ENCODE measurements at regions not wholly inside any gene's neighbourhood (a gene's known extent, or its start where the extent isn't known, plus 50 kb on each side); places are given as distances from the start of the nearest gene placed in this dataset.
"Not testable (repeated sequence)": the region's sequence is repeated elsewhere in the genome, so short reads cannot be mapped to it uniquely, and the experiment has no call there.

DNA sequence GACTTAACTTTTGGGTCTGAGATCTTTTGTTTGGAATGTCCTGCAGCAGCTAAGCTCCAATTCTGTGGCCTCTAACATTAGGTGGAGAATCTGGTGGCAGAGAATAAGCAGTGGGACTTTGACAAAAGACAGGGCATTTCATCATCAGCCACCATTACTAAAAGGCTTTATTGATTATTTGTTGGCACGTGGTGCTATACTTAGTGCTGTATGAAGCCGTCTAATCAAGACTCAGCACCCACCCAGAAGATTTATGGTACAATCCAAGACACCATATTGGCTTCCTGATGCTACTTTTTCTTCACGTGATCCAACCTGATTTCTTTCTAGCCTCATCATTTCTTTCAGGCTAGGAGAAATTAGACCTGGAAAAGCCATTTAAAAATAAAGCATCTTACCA lies 80.7 kb upstream of the GRAMD1B start:
- FAIRE-seq (no peak), DNase-seq (ENCODE audit: extremely low spot score, insufficient read length, low read depth) (no peak)

DNA sequence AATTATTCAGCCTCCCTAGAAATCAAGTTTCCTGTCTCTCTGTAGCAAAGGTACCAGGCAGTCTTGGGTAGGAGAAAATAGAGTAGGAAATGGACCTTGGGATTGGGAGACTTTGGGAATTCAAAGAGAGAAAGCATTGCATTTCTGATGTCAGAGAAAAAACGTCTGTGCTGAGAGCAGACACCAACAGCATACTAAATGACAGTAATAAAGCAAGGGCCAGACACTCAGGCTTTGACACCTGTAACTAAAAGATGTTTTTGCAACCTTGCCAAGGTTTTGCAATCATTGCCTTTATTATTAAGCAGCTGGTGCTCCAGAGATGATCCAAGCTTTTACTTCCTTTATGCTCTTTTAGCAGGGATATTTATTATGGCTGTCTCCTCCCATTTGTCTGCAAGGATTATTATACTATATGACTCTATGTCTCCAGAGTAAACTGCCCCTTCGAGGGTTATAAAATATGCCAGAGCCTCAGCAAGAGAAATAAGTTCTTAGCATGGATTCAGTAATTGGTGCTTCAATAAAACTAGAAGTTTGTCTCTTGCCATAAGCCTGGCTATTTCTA lies 85.2 kb upstream of the GRAMD1B start:
- no peak for FAIRE-seq
- no peak for DNase-seq (ENCODE audit: extremely low spot score, insufficient read length, low read depth)

DNA sequence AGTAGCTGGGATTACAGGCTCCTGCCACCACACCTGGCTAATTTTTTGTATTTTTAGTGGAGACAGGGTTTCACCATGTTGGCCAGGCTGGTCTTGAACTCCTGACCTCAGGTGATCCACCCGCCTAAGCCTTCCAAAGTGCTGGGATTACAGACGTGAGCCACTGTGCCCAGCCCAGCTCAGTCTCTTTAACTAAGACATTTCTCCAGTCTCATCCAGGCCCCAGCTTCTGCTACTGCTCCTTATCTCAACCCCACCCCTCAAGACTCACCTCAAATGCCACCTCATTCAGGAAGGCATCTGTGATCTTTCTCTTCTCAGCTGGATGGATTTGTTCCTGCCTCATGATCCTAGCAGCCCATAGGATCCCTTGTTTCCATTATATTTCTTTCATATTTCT lies 85.9 kb upstream of the GRAMD1B start:
- not testable (repeated sequence) for FAIRE-seq; DNase-seq (ENCODE audit: extremely low spot score, insufficient read length, low read depth)

GRCh38 chr11:123338997-123339752 lies 90.9 kb upstream of the GRAMD1B start:
- no peak for FAIRE-seq
- DNase-seq (ENCODE audit: extremely low spot score, insufficient read length, low read depth), result no peak

GRCh38 chr11:123338266-123338800 lies 91.7 kb upstream of the GRAMD1B start:
- FAIRE-seq, result no peak

DNA sequence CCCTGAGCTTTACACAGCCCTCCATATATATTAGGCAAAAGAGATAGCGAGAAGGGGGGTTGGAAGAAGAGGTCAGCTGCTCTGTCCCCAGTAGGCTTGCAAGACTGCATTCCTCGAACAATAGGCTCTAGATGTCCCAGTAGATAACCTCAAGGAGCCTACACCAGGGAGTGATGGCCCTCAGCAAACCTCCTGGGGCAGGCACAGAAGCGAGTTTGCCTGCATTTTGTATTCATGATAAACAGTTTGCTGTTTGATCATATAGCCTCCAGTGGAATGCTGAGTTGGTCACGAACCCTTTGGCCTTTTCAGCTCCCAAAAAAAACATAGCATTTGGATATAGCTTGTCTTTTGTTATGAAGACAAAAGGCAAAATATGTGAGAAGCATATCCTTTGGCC lies 95.1 kb upstream of the GRAMD1B start:
- FAIRE-seq, result no peak

More at GRCh38 chr11:123338266-123338800, 91.7 kb upstream of the GRAMD1B start:
- DNase-seq (ENCODE audit: extremely low spot score, insufficient read length, low read depth), result no peak

GRCh38 chr11:123332577-123332976 lies 97.5 kb upstream of the GRAMD1B start:
- not testable (repeated sequence) for DNase-seq (ENCODE audit: extremely low spot score, insufficient read length, low read depth); FAIRE-seq

More for the DNA sequence above, 95.1 kb upstream of the GRAMD1B start:
- no peak for DNase-seq (ENCODE audit: extremely low spot score, insufficient read length, low read depth)

GRCh38 chr11:123330948-123331347 lies 99.1 kb upstream of the GRAMD1B start:
- DNase-seq (ENCODE audit: extremely low spot score, insufficient read length, low read depth), result no peak
- no peak for FAIRE-seq

DNA sequence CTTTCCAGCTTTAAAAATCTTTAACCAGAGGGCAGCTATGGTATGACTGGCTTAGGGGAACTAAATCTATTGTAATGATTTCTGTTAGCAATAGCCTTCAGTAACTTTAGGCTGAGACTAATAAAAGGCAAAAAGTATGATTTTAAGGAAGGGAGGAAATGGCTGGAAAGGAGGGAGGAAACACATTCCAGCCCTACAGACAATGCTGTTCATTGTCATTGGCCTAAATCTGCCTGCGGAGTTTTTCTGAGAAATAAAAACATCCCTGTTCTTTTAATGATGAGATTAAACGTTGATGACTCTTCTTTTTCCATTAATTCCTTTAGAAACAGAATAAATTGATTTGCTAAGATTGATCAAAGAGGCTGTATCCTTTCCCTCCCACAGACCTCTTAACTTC lies 99.6 kb upstream of the GRAMD1B start:
- no peak for FAIRE-seq

DNA sequence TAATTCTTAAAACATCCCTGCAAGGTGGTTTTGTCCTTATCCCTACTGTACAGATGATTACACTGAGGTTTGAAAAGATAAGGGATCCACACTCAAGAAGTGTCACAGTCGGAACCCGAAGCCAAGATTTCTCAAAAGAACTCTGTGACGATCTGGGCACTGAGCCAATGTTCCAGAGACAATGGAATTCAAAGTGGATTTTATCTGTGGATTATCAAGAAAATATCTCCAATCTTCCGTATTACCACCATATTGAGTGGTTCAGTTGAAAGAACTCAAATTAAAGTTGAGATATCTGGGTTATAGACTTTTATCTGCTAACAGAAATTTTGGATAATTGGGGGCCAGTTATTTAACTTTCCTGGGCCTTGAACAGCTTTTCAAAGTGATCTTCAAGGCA lies 100.0 kb upstream of the GRAMD1B start:
- DNase-seq (ENCODE audit: extremely low spot score, insufficient read length, low read depth) (no peak), FAIRE-seq (no peak)

More for the DNA sequence above, 99.6 kb upstream of the GRAMD1B start:
- DNase-seq (ENCODE audit: extremely low spot score, insufficient read length, low read depth), result no peak

GRCh38 chr11:123328281-123328867 lies 101.7 kb upstream of the GRAMD1B start:
- DNase-seq (ENCODE audit: extremely low spot score, insufficient read length, low read depth) (no peak), FAIRE-seq (no peak)

- no peak for FAIRE-seq
These were observed 104.5 kb upstream of the GRAMD1B start for GRCh38 chr11:123325533-123325932.

DNA sequence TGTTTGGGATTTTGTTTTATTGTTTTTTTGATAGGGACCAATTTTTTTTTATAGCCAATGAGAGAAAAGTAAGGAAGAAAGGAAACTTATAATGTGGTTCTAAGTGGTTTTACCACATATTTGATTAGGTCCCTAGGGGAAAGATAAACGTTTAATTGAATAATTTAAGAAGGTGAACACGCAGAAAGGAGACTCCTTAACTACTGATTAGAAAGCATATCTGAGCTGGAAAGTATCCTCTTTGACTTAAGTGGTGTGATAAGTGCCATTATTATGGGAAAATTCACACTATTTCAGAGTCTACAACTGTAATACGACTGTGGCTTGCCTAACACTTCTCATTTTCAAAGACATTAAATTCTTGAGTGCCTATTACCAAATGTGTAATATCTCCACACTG lies 106.5 kb upstream of the GRAMD1B start:
- no peak for DNase-seq (ENCODE audit: extremely low spot score, insufficient read length, low read depth)
- FAIRE-seq, result no peak

More at GRCh38 chr11:123325533-123325932, 104.5 kb upstream of the GRAMD1B start:
- no peak for DNase-seq (ENCODE audit: extremely low spot score, insufficient read length, low read depth)

GRCh38 chr11:123321636-123322035 lies 108.4 kb upstream of the GRAMD1B start:
- DNase-seq (ENCODE audit: extremely low spot score, insufficient read length, low read depth) (no peak), FAIRE-seq (no peak)

GRCh38 chr11:123318623-123319022 lies 111.4 kb upstream of the GRAMD1B start:
- DNase-seq (ENCODE audit: extremely low spot score, insufficient read length, low read depth) (no peak), FAIRE-seq (no peak)

DNA sequence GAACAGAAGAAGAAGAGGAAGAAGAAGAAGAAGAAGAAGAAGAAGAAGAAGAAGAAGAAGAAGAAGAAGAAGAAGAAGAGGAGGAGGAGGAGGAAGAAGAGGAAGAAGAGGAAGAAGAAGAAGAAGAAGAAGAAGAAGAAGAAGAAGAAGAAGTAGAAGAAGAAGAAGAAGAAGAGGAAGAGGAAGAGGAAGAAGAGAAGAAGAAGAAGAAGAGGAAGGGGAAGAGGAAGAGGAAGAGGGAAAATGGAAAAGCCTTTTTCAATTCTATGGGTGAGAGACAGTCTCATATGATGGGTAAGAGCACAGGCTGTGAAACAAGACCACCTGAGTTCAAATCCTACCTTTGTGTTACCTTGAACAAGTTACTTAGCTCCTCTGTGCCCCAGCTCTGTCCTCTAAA lies 111.9 kb upstream of the GRAMD1B start:
- not testable (repeated sequence) for DNase-seq (ENCODE audit: extremely low spot score, insufficient read length, low read depth); FAIRE-seq

- DNase-seq (ENCODE audit: extremely low spot score, insufficient read length, low read depth) (no peak), FAIRE-seq (no peak)
These were observed 114.1 kb upstream of the GRAMD1B start for GRCh38 chr11:123316003-123316402.

DNA sequence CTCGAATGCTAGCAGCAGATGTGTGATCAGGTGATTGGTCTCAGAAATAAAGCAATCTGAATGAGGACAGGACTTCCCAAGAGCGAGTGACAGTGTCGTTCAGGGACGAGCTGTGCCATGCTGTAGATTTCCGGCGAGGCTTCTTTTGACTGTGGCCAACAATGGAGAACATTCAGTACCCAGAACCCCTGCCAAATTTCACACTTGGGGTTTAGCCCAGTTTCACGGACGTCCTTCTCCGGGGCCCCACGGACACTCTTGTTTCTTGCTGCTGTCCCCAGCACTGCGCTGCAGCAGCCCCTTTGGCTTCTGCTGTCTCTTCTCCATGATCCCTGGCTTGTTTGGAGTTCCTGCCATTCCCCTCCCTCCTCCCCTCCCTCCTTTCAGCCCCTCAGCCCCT lies 115.1 kb upstream of the GRAMD1B start:
- DNase-seq (ENCODE audit: extremely low spot score, insufficient read length, low read depth) (no peak), FAIRE-seq (no peak)

DNA sequence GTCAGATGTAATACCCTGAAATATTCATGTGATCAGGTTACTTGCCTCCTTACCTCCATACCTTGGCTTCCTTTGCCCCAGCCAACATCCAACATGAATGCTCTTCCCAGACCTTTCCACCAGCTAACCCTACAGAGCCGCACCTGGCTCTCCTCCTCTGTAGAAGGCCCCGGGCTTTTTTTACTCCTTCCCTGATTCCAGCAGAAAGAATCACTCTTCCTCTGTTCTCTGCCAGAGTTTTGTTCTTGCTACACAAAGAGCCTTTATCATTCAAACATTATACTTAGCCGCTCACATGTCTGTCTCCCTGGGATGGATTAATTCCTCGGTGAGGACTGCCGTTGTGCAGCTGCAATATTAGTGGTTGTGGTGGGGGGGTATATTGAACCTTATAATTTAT lies 116.8 kb upstream of the GRAMD1B start:
- DNase-seq (ENCODE audit: extremely low spot score, insufficient read length, low read depth) (no peak), FAIRE-seq (no peak)

GRCh38 chr11:123308077-123308476 lies 113.0 kb upstream of the CLMP start:
- DNase-seq (ENCODE audit: extremely low spot score, insufficient read length, low read depth), result no peak
- FAIRE-seq, result no peak

DNA sequence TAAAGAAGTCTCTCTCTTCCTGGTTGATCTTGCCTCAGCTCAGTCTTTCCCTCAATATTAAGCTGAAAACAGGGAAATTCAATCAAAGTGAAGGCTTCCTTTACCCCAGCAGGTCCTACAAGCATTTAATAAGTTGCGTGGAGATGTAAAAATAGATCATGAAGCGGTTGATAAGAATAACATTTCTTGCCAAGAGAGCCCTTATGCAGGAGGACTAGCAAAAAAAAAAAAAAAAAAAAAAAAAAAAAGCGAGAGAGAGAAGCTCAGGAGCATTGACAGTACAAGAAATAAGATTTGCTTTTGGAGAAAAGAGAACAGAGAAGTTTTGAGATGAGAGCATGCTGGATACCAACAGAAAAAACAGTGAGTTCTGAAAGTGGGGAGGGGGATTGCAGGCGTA lies 112.2 kb upstream of the CLMP start:
- FAIRE-seq (no peak), DNase-seq (ENCODE audit: extremely low spot score, insufficient read length, low read depth) (no peak)
